ENCODE measurements at regions not wholly inside any gene's neighbourhood (a gene's known extent, or its start where the extent isn't known, plus 50 kb on each side); places are given as distances from the start of the nearest gene placed in this dataset.

DNA sequence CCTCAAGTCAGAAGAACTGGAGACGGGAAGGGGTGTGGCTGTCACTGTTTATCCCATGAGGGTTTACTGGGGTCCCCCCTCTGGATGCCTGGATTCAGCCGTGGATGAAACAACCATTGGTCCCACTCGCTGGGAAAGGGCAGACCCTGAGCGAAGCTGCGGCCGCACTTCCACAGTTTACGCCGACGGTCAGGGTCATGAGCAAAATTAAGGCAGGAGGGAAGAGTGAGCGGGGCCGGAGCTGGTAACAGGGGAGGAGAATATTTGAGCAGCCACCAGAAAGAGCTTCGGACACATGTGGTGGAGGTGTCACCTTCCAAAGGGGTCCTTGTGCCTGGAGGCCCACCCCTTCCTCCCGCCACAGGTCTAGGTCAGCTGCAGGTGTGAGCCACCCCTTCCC, 344.9 kb downstream of the BRD1 start:
- TF ChIP-seq CTCF (IDR thresholded peaks at IDR 0.05) (no peak), ZFX (IDR thresholded peaks at IDR 0.05; ENCODE audit: borderline replicate concordance) (no peak)
